GM19328 (cell line): ENCODE measurements at regions not wholly inside any gene's neighbourhood (a gene's known extent, or its start where the extent isn't known, plus 50 kb on each side); places are given as distances from the start of the nearest gene placed in this dataset.

Source experiments
- ATAC-seq: cut with Tn5 transposase; IDR thresholded peaks from one replicate; pipeline ENCODE4 v1.9.1; 2021; ENCODE audit warnings: mild to moderate bottlenecking, moderate library complexity; ENCODE audit not compliant: unreplicated experiment

GRCh38 chr2:181240844-181241243 lies 216.3 kb upstream of the ITGA4 start:
- no peak for ATAC-seq

GRCh38 chr2:181241366-181241765 lies 215.8 kb upstream of the ITGA4 start:
- ATAC-seq = peak; percentile 10

GRCh38 chr2:181241797-181242196 lies 215.4 kb upstream of the ITGA4 start:
- peak; percentile 89 for ATAC-seq

GRCh38 chr2:181242262-181242661 lies 214.9 kb upstream of the ITGA4 start:
- no peak for ATAC-seq

- no peak for ATAC-seq
Measured at GRCh38 chr2:181243319-181243718, 213.9 kb upstream of the ITGA4 start.

GRCh38 chr2:181250691-181251090 lies 206.5 kb upstream of the ITGA4 start:
- ATAC-seq = no peak

GRCh38 chr2:181252262-181253148 lies 204.7 kb upstream of the ITGA4 start:
- ATAC-seq = no peak

- ATAC-seq = no peak
Measured at GRCh38 chr2:181253438-181253837, 203.7 kb upstream of the ITGA4 start.

GRCh38 chr2:181255651-181256050 lies 201.5 kb upstream of the ITGA4 start:
- no peak for ATAC-seq

GRCh38 chr2:181258720-181259119 lies 198.5 kb upstream of the ITGA4 start:
- no peak for ATAC-seq

- no peak for ATAC-seq
Measured at GRCh38 chr2:181262782-181263181, 194.4 kb upstream of the ITGA4 start.

- no peak for ATAC-seq
Measured at GRCh38 chr2:181264001-181264400, 193.2 kb upstream of the ITGA4 start.

GRCh38 chr2:181264441-181264840 lies 192.7 kb upstream of the ITGA4 start:
- no peak for ATAC-seq

GRCh38 chr2:181266614-181267013 lies 190.6 kb upstream of the ITGA4 start:
- no peak for ATAC-seq

GRCh38 chr2:181268174-181268867 lies 188.9 kb upstream of the ITGA4 start:
- ATAC-seq = peak; percentile 52

- ATAC-seq = no peak
Measured at GRCh38 chr2:181273986-181274385, 183.2 kb upstream of the ITGA4 start.

- ATAC-seq = no peak
Measured at GRCh38 chr2:181275643-181276070, 181.5 kb upstream of the ITGA4 start.

- no peak for ATAC-seq
Measured at GRCh38 chr2:181281206-181281832, 175.9 kb upstream of the ITGA4 start.

GRCh38 chr2:181285116-181285515 lies 172.1 kb upstream of the ITGA4 start:
- no peak for ATAC-seq

- no peak for ATAC-seq
Measured at GRCh38 chr2:181289698-181290097, 167.5 kb upstream of the ITGA4 start.

- no peak for ATAC-seq
Measured at GRCh38 chr2:181290182-181290581, 167.0 kb upstream of the ITGA4 start.

GRCh38 chr2:181294979-181295378 lies 162.2 kb upstream of the ITGA4 start:
- no peak for ATAC-seq
